Trophoblast cell (in vitro differentiated cells and primary cell): ENCODE measurements at regions not wholly inside any gene's neighbourhood (a gene's known extent, or its start where the extent isn't known, plus 50 kb on each side); places are given as distances from the start of the nearest gene placed in this dataset.

ENCODE experiments used
- DNase-seq, 2 donors: peaks; one replicate each; pipeline ENCODE4 v3.0.0-alpha.2; 2016
- H2AFZ ChIP-seq: 2 replicates; pipeline ENCODE4 v1.6.1; 2013; ENCODE audit warnings: low read length, moderate library complexity, mild to moderate bottlenecking; ENCODE audit not compliant: insufficient read depth, poor library complexity
- H2AK5ac ChIP-seq: 2 replicates; pipeline ENCODE4 v1.6.1; 2013; ENCODE audit warnings: mild to moderate bottlenecking, low read length
- H2BK120ac ChIP-seq: 2 replicates; pipeline ENCODE4 v1.6.1; 2013; ENCODE audit warnings: low read length, mild to moderate bottlenecking, moderate library complexity; ENCODE audit not compliant: insufficient read depth, poor library complexity
- H2BK12ac ChIP-seq: 2 replicates; pipeline ENCODE4 v1.6.1; 2013; ENCODE audit warnings: mild to moderate bottlenecking, low read length, moderate library complexity
- H2BK5ac ChIP-seq: 2 replicates; pipeline ENCODE4 v1.6.1; 2013; ENCODE audit warnings: low read length, low read depth, moderate library complexity, mild to moderate bottlenecking; ENCODE audit not compliant: poor library complexity
- H3K14ac ChIP-seq: 2 replicates; pipeline ENCODE4 v1.6.1; 2013; ENCODE audit warnings: mild to moderate bottlenecking, low read length
- H3K18ac ChIP-seq: 2 replicates; pipeline ENCODE4 v1.6.1; 2013; ENCODE audit warnings: mild to moderate bottlenecking, low read length
- H3K23ac ChIP-seq: 2 replicates; pipeline ENCODE4 v1.6.1; 2013; ENCODE audit warnings: low read length
- H3K27ac ChIP-seq: 2 replicates; pipeline ENCODE4 v1.5.1; 2013; ENCODE audit warnings: low read depth, mild to moderate bottlenecking, inconsistent platforms, low read length, moderate library complexity
- H3K27me3 ChIP-seq: 2 replicates; pipeline ENCODE4 v1.6.1; 2013; ENCODE audit warnings: inconsistent platforms, mild to moderate bottlenecking, low read length, moderate library complexity; ENCODE audit not compliant: insufficient read depth
- H3K36me3 ChIP-seq, 2 experiments: 1 replicate in 1 of 2; 2 replicates in 1 of 2; pipeline ENCODE4 v1.6.1; 2013; ENCODE audit warnings: low read length in 2 of 2, mild to moderate bottlenecking in 2 of 2, moderate library complexity in 1 of 2; ENCODE audit not compliant: insufficient read depth in 2 of 2, control insufficient read depth in 1 of 2
- H3K4ac ChIP-seq: 2 replicates; pipeline ENCODE4 v1.6.1; 2013; ENCODE audit warnings: low read depth, mild to moderate bottlenecking, low read length, moderate library complexity
- H3K4me1 ChIP-seq, 2 experiments: 1 replicate in 1 of 2; 2 replicates in 1 of 2; pipeline ENCODE4 v1.6.1; 2013; ENCODE audit warnings: low read length in 2 of 2, mild to moderate bottlenecking in 2 of 2, moderate library complexity in 1 of 2; ENCODE audit not compliant: insufficient read depth in 2 of 2, control insufficient read depth in 1 of 2
- H3K4me2 ChIP-seq: 2 replicates; pipeline ENCODE4 v1.6.1; 2013; ENCODE audit warnings: inconsistent platforms, mild to moderate bottlenecking, low read length, moderate library complexity
- H3K4me3 ChIP-seq: 2 replicates; pipeline ENCODE4 v1.5.1; 2013; ENCODE audit warnings: mild to moderate bottlenecking, low read depth, low read length, inconsistent platforms
- H3K79me1 ChIP-seq: one replicate; pipeline ENCODE4 v1.6.1; 2013; ENCODE audit warnings: low read length
- H3K79me2 ChIP-seq: 2 replicates; pipeline ENCODE4 v1.6.1; 2013; ENCODE audit warnings: low read length, mild to moderate bottlenecking; ENCODE audit not compliant: control insufficient read depth, insufficient read depth, poor library complexity
- H3K9ac ChIP-seq: 2 replicates; pipeline ENCODE4 v1.6.1; 2013; ENCODE audit warnings: mild to moderate bottlenecking, low read length
- H3K9me3 ChIP-seq: 2 replicates; pipeline ENCODE4 v1.6.1; 2013; ENCODE audit warnings: low read depth, mild to moderate bottlenecking, control low read depth, inconsistent platforms, low read length; ENCODE audit not compliant: insufficient read depth
- H4K12ac ChIP-seq: 2 replicates; pipeline ENCODE4 v1.6.1; 2013; ENCODE audit warnings: low read depth, mild to moderate bottlenecking, low read length, moderate library complexity
- H4K8ac ChIP-seq: 2 replicates; pipeline ENCODE4 v1.6.1; 2013; ENCODE audit warnings: low read depth, mild to moderate bottlenecking, low read length, moderate library complexity
- H4K91ac ChIP-seq: one replicate; pipeline ENCODE4 v1.6.1; 2013; ENCODE audit warnings: low read depth, mild to moderate bottlenecking, low read length, moderate library complexity
- WGBS: extraction: QIAGEN DNeasy Blood & Tissue Kit; methylation state at CpG from one replicate; pipeline ENCODE4 v1.1.7; 2013; ENCODE audit warnings: missing lambda C conversion rate; ENCODE audit not compliant: insufficient read length, insufficient coverage; ENCODE audit errors: extremely low coverage; 5-methylcytosine and 5-hydroxymethylcytosine counted together

DNA sequence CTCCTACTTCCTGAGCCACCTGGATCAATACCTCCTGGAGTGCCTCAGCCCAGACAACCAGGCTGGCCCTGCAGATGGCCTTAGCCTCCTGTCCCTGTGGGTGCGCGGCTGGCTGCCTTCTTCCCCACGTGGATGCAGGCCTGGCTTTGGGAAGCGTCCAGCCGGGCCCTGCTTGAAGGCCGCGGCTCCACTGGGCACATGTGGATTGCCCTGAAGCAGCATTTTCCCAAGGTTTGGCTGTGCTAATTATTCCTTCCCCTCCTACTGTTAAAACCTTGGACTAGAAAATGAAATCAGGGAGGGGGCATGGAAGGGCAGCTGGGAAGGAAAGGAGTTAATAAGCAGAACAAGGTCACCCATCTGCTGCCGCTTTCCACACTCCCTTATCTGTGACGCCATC, 143.0 kb upstream of the GATA6 start:
- Histone ChIP-seq H3K23ac (no peak overlapping the region), H3K9me3 (no peaks in the 10 kb centered on the region), H3K18ac (no peak overlapping the region), H3K36me3 (no peaks in the 10 kb centered on the region), H3K27ac (no peak overlapping the region), H2BK5ac (no peak overlapping the region), H3K4ac (no peak overlapping the region), H4K91ac (no peak overlapping the region), H3K79me1 (no peaks in the 10 kb centered on the region), H3K4me2 (no peak overlapping the region), H2BK12ac (no peak overlapping the region), H3K79me2 (no peaks in the 10 kb centered on the region), H3K4me1 (peaks cover 7 to 9% of the 10 kb centered on the region in 2 experiments), H3K9ac (no peak overlapping the region), H2BK120ac (no peak overlapping the region), H3K27me3 (no peaks in the 10 kb centered on the region), H4K8ac (no peak overlapping the region), H3K4me3 (no peak overlapping the region), H2AK5ac (no peak overlapping the region), H4K12ac (no peak overlapping the region), H2AFZ (no peak overlapping the region), H3K14ac (no peak overlapping the region)
- WGBS, result no CpG with 5 or more reads among the region's 9 CpGs
- no peak for DNase-seq

GRCh38 chr18:22026889-22027288, 142.5 kb upstream of the GATA6 start:
- H3K18ac ChIP-seq, result no peak overlapping the region
- H3K4me1 ChIP-seq, result peaks cover 7 to 9% of the 10 kb centered on the region in 2 experiments
- no peaks in the 10 kb centered on the region for H3K36me3 ChIP-seq
- H3K9ac ChIP-seq, result no peak overlapping the region
- no peak overlapping the region for H2AK5ac ChIP-seq
- no peak overlapping the region for H2BK5ac ChIP-seq
- H3K4me3 ChIP-seq, result no peak overlapping the region
- no peak overlapping the region for H2BK120ac ChIP-seq
- H3K27ac ChIP-seq, result no peak overlapping the region
- H4K8ac ChIP-seq, result no peak overlapping the region
- H3K79me2 ChIP-seq, result no peaks in the 10 kb centered on the region
- H4K12ac ChIP-seq, result no peak overlapping the region
- WGBS, result no CpG with 5 or more reads among the region's 6 CpGs
- no peak overlapping the region for H3K23ac ChIP-seq
- no peak overlapping the region for H2BK12ac ChIP-seq
- no peak overlapping the region for H4K91ac ChIP-seq
- no peaks in the 10 kb centered on the region for H3K79me1 ChIP-seq
- H3K9me3 ChIP-seq, result no peaks in the 10 kb centered on the region
- DNase-seq, result no peak
- no peak overlapping the region for H2AFZ ChIP-seq
- H3K14ac ChIP-seq, result no peak overlapping the region
- no peaks in the 10 kb centered on the region for H3K27me3 ChIP-seq
- no peak overlapping the region for H3K4me2 ChIP-seq
- no peak overlapping the region for H3K4ac ChIP-seq

- peaks cover 7 to 8% of the 10 kb centered on the region in 2 experiments for H3K4me1 ChIP-seq
- H2BK12ac ChIP-seq, result no peak overlapping the region
- H3K4me2 ChIP-seq, result no peak overlapping the region
- no peaks in the 10 kb centered on the region for H3K79me1 ChIP-seq
- no peaks in the 10 kb centered on the region for H3K36me3 ChIP-seq
- H3K4ac ChIP-seq, result no peak overlapping the region
- H3K27ac ChIP-seq, result no peak overlapping the region
- no peaks in the 10 kb centered on the region for H3K9me3 ChIP-seq
- H3K79me2 ChIP-seq, result no peaks in the 10 kb centered on the region
- H3K27me3 ChIP-seq, result no peaks in the 10 kb centered on the region
- H2AFZ ChIP-seq, result no peak overlapping the region
- H3K18ac ChIP-seq, result no peak overlapping the region
- H4K91ac ChIP-seq, result no peak overlapping the region
- H3K9ac ChIP-seq, result no peak overlapping the region
- no peak overlapping the region for H2AK5ac ChIP-seq
- H4K8ac ChIP-seq, result no peak overlapping the region
- no peak overlapping the region for H3K23ac ChIP-seq
- DNase-seq, result no peak
- H3K4me3 ChIP-seq, result no peak overlapping the region
- no peak overlapping the region for H4K12ac ChIP-seq
- H2BK120ac ChIP-seq, result no peak overlapping the region
- no peak overlapping the region for H2BK5ac ChIP-seq
- no CpG with 5 or more reads among the region's 6 CpGs for WGBS
- H3K14ac ChIP-seq, result no peak overlapping the region
Measured at GRCh38 chr18:22031611-22032010, 137.8 kb upstream of the GATA6 start.

DNA sequence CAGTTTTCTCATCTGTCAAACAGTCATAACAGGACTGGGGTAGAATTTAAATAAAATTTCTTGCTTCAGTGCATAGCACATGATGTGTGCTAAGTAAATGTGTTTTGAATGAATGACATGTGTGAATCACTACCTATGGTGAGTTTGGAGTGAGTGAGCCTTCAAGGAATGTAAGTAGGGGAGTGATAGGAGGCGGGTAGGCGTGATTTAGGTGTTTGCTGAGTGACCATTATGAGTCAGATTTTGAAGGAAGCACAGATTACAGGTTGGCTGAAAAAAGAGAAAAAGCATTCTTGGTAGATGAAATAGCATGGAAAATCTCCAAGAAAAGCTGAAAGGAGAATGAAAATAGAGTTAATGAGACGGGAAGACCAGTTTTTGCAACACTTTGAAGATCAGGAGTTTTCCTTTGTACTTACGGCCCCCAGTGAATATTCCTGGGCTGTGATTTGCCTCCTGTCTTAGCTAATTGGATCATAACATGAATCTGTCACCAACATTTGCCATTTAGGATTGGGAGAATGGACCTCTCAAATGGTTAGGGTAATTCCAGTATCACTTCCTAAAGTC, 136.9 kb upstream of the GATA6 start:
- Histone ChIP-seq H2BK12ac (no peak overlapping the region), H3K23ac (no peak overlapping the region), H2BK120ac (no peak overlapping the region), H4K91ac (no peak overlapping the region), H3K27ac (no peak overlapping the region), H3K36me3 (no peaks in the 10 kb centered on the region), H3K4ac (no peak overlapping the region), H3K14ac (no peak overlapping the region), H3K9ac (no peak overlapping the region), H3K4me2 (no peak overlapping the region), H4K8ac (no peak overlapping the region), H3K18ac (no peak overlapping the region), H3K27me3 (no peaks in the 10 kb centered on the region), H2AFZ (no peak overlapping the region), H4K12ac (no peak overlapping the region), H3K4me3 (no peak overlapping the region), H3K79me1 (no peaks in the 10 kb centered on the region), H3K9me3 (no peaks in the 10 kb centered on the region), H3K4me1 (peaks cover 1 to 5% of the 10 kb centered on the region in 2 experiments), H2AK5ac (no peak overlapping the region), H3K79me2 (no peaks in the 10 kb centered on the region), H2BK5ac (no peak overlapping the region)
- 100% methylated on average over 2 of the region's 4 CpGs for WGBS
- peak; percentile 87 to 91 for DNase-seq
